BJ (cell line): ENCODE measurements at regions not wholly inside any gene's neighbourhood (a gene's known extent, or its start where the extent isn't known, plus 50 kb on each side); places are given as distances from the start of the nearest gene placed in this dataset.

Source experiments
- CTCF ChIA-PET: fragments of 350-600 bp; formaldehyde crosslinking; extraction: SDS; loops from one replicate; lab custom pipeline; 2021; ENCODE audit warnings: antibody characterized with exemption, inconsistent platforms; lab: Yijun Ruan, JAX
- POLR2A ChIA-PET: fragments of 300-600 bp; sonication (Branson Sonifier 250); formaldehyde crosslinking; extraction: SDS; loops from one replicate; lab custom pipeline; 2021; ENCODE audit warnings: antibody characterized with exemption; lab: Charles Lee
- DNase-seq: peaks from one replicate; pipeline ENCODE4 v3.0.0-alpha.2; 2011; ENCODE audit warnings: low read depth
- H3K27me3 ChIP-seq: 2 replicates; pipeline ENCODE4 v1.6.0; 2011; ENCODE audit warnings: low read length; ENCODE audit not compliant: control insufficient read depth, insufficient read depth
- H3K36me3 ChIP-seq: 2 replicates; pipeline ENCODE4 v1.5.1; 2011; ENCODE audit warnings: low read length; ENCODE audit not compliant: control insufficient read depth, insufficient read depth
- H3K4me3 ChIP-seq: 2 replicates; pipeline ENCODE4 v1.5.1; 2011; ENCODE audit warnings: low read depth, mild to moderate bottlenecking, control low read depth, low read length
- TF ChIP-seq, protein P1 (sequence below): IDR thresholded peaks from 2 replicates; pipeline ENCODE4 v1.5.1; 2011; ENCODE audit warnings: low read depth, mild to moderate bottlenecking, control low read depth, inconsistent platforms, low read length, moderate library complexity; ENCODE audit not compliant: insufficient read depth

DNA sequence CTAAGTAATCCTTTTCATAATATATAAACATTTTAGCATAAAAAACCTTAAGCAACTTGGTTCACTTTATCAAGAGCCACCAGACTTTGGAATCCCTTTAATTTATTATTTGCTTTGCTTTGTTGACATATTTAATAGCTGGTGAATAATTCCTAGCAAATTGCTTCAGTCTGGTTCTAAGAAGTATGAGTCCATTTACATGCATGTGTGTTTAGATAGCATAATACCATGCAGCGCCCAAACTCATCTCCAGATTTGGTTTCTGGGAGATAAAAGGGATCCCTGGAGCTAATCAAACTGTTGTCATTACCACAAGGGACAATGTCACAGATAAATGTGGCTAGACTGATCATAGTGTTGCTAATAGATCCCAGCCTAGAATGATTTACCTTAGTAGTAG is 111.8 kb downstream of the TMEM144 start:
- CTCF ChIA-PET = interaction anchor here (0.9 to 1.6 kb wide), 2 partner anchors 26 to 66 kb away, joined by 3 read pairs; no protein-coding TSS in a partner anchor

DNA sequence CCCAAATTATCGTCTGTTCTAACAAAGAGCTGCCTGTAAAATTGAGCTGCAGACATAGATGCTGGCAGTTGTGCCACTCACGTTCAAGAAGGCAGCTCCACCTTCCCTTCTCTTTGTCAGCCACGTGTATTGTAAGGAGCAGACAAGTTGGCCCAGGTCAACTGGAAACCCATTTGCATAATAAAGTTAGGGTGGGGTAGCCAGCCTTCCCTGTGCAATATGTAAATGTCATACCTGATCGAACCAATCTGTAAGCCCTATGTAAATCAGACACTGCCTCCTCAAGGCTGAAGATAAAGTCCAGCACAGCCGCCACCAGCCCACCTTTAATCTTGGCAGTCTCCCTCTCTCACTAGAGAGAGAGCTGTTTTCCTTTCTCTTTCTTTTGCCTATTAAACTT is 117.2 kb downstream of the TMEM144 start:
- no peak for DNase-seq
- TF ChIP-seq, protein P1, sequence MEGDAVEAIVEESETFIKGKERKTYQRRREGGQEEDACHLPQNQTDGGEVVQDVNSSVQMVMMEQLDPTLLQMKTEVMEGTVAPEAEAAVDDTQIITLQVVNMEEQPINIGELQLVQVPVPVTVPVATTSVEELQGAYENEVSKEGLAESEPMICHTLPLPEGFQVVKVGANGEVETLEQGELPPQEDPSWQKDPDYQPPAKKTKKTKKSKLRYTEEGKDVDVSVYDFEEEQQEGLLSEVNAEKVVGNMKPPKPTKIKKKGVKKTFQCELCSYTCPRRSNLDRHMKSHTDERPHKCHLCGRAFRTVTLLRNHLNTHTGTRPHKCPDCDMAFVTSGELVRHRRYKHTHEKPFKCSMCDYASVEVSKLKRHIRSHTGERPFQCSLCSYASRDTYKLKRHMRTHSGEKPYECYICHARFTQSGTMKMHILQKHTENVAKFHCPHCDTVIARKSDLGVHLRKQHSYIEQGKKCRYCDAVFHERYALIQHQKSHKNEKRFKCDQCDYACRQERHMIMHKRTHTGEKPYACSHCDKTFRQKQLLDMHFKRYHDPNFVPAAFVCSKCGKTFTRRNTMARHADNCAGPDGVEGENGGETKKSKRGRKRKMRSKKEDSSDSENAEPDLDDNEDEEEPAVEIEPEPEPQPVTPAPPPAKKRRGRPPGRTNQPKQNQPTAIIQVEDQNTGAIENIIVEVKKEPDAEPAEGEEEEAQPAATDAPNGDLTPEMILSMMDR = no peak
- no peaks in the 10 kb centered on the region for H3K27me3 ChIP-seq
- H3K4me3 ChIP-seq = no peak overlapping the region
- ChIA-PET POLR2A (no interaction called here), CTCF (no interaction called here)
- H3K36me3 ChIP-seq = no peaks in the 10 kb centered on the region

More for the DNA sequence above, 111.8 kb downstream of the TMEM144 start:
- no peak overlapping the region for H3K4me3 ChIP-seq
- POLR2A ChIA-PET = interaction anchor here (0.6 kb wide), 1 partner anchor 12 kb away, joined by 11 read pairs; no protein-coding TSS in a partner anchor
- DNase-seq = peak; percentile 82
- H3K27me3 ChIP-seq = no peaks in the 10 kb centered on the region
- TF ChIP-seq, protein P1 = no peak
- no peaks in the 10 kb centered on the region for H3K36me3 ChIP-seq

DNA sequence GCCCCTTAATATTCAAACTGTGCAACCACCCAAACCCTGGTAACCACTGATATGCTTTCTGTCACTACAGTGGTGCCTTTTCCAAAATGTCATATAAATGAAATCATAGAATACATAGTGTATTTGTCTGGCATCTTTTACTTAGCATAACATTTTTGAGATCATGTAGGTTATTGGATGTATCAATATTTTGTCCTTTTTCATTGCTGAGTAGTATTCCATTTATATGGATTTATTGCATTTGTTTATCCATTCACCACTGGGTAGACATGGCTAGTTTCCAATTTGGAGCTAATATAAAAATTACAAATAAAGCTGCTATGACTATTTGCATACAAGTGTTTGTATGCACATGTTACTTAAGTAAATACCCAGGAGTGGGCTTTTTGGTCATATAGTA is 121.6 kb downstream of the TMEM144 start:
- no peak overlapping the region for H3K4me3 ChIP-seq
- POLR2A ChIA-PET = no interaction called here
- TF ChIP-seq, protein P1 = no peak
- H3K36me3 ChIP-seq = no peaks in the 10 kb centered on the region
- no peak for DNase-seq
- no peaks in the 10 kb centered on the region for H3K27me3 ChIP-seq
- CTCF ChIA-PET = interaction anchor here (1.4 kb wide), 1 partner anchor 12 kb away, joined by 3 read pairs; no protein-coding TSS in a partner anchor

DNA sequence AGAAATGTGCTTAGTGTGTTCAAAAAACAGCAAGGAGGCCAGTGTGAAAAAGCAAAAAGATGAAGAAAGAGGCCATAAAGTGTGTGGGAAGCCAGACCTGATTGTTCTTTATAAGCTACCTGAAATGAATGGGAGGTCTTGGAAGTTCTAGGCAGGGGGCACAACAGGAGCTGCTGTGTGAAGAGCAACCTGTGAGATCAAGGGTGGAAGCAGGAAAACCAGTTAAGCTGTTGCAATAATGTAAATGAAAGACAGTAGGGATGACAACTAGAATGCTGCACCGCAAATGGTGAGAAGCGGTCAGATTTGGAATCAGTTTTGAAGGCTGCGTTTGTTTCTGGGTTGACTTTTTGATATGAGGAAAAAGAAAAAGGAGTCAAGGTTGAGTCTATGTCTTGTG is 123.5 kb downstream of the TMEM144 start:
- POLR2A ChIA-PET = no interaction called here
- TF ChIP-seq, protein P1 = no peak

DNA sequence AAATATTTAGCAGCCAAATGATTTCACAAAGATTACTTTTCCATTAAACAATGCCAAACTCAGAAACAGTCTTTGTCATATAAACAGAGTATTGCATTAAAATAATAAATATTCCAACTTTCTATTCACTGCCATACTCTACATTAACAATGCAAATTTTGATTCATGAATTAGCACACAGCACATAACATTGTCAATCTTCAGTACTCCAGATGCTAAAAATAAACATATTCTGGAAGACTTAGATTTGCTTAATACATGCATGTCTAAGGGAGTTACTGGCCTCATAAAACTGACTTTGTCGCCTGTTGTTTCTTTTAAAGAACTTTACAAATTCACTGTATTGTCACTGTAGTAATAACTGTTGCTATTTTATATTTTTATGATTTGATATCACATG is 131.6 kb downstream of the TMEM144 start:
- no peak overlapping the region for H3K4me3 ChIP-seq
- no peaks in the 10 kb centered on the region for H3K36me3 ChIP-seq
- no peak for DNase-seq
- no peaks in the 10 kb centered on the region for H3K27me3 ChIP-seq
- TF ChIP-seq, protein P1 = no peak
- POLR2A ChIA-PET = no interaction called here
- CTCF ChIA-PET = no interaction called here

More for the DNA sequence above, 123.5 kb downstream of the TMEM144 start:
- no peak overlapping the region for H3K4me3 ChIP-seq
- H3K36me3 ChIP-seq = no peaks in the 10 kb centered on the region
- no peaks in the 10 kb centered on the region for H3K27me3 ChIP-seq
- DNase-seq = no peak
- CTCF ChIA-PET = no interaction called here
